ENCODE measurements at regions not wholly inside any gene's neighbourhood (a gene's known extent, or its start where the extent isn't known, plus 50 kb on each side); places are given as distances from the start of the nearest gene placed in this dataset.

DNA sequence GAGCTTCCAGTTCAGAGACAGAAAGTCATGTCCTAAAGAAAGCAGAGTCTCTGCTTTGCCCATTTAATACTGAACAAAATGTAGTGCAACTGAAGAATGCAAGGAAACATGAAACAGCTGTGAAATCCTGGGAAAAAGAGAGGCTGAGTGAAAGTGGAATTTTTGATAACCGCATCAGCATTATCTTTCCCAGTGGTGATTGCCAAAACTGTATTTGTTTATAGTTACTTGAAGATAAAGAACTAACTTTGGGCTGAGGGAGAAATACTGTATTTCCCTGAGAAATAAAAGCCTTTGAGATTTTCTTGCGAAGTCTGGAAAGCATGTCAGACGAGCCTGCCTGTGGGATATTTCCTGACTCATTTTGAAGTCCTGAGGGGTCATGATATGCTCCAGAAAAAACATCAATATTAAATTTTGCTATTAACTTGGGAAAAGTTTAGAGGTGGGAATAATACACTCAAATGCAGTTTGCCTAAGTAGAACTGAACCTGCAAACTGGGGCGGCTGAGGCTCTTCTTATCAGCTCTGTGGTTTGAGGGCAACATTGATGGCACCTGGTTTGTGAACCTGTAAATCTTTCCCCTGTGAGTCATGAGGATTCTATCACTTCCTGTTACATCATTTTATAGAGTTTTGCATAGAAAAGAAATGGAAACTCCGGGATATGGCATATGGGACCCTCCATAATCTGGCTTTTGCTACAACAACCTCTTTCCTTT lies 855.3 kb downstream of the MCTP2 start:
- H2BK120ac ChIP-seq (replicated peaks; ENCODE audit: low read depth, low read length), result no peak overlapping the region
- ChIA-PET CTCF (ENCODE audit: partially characterized antibody) (no interaction called here), POLR2A (ENCODE audit: partially characterized antibody) (no interaction called here)
- no peak overlapping the region for H4K91ac ChIP-seq (replicated peaks; ENCODE audit: insufficient read length, low read length)
- H2AK5ac ChIP-seq (ENCODE audit: low read depth, low read length), result no peak overlapping the region
- DNase-seq (ENCODE audit: low read depth in 1 of 2, low spot score in 2 of 2) (no peak), FAIRE-seq (no peak)
- H3K56ac ChIP-seq (replicated peaks; ENCODE audit: insufficient read length, low read depth, low read length), result no peak overlapping the region
- no peak overlapping the region for H4K8ac ChIP-seq (ENCODE audit: extremely low read depth, insufficient read depth, low read length)
- no peaks in the 10 kb centered on the region for H3K23me2 ChIP-seq (ENCODE audit: low read depth, low read length)
- H3K4me2 ChIP-seq (ENCODE audit: insufficient read depth in 1 of 2, low read depth in 2 of 2, low read length in 2 of 2), result no peak overlapping the region
- H3K27ac ChIP-seq (ENCODE audit: low read depth, low read length), result no peak overlapping the region
- no peaks in the 10 kb centered on the region for H3K27me3 ChIP-seq (replicated peaks in 1 of 4; ENCODE audit: control insufficient read depth in 3 of 4, extremely low read depth in 1 of 4, insufficient read depth in 3 of 4, low read length in 3 of 4)
- H3K9me3 ChIP-seq (ENCODE audit: insufficient read depth in 2 of 2, low read depth in 1 of 2, low read length in 1 of 2), result no peaks in the 10 kb centered on the region
- no peak overlapping the region for H2BK12ac ChIP-seq (ENCODE audit: low read depth, low read length)
- WGBS, 2 experiments (ENCODE audit: extremely low coverage in 1 of 2, insufficient coverage in 1 of 2, insufficient read length in 1 of 2, insufficient replicate concordance in 2 of 2, low coverage in 1 of 2, low lambda C conversion rate in 2 of 2, missing lambda C conversion rate in 1 of 2), result 93% methylated on average over 5 of the region's 5 CpGs; no CpG with 5 or more reads in 1 of the 2 experiments
- no peak overlapping the region for H3K14ac ChIP-seq (ENCODE audit: insufficient read length)
- no peak for TF ChIP-seq CREB1 (IDR thresholded peaks at IDR 0.05)
- H3K79me2 ChIP-seq (ENCODE audit: control insufficient read depth in 1 of 2, insufficient read depth in 2 of 2, low read length in 2 of 2), result no peaks in the 10 kb centered on the region
- no peak overlapping the region for H3K23ac ChIP-seq (ENCODE audit: insufficient read length)
- peaks cover 0 to 3% (median 0%) of the 10 kb centered on the region in 4 experiments; a peak in 3 of 7 replicates for H3K4me1 ChIP-seq (replicated peaks in 1 of 4; ENCODE audit: control insufficient read depth in 3 of 4, insufficient read depth in 4 of 4, low read length in 3 of 4)
- no peak overlapping the region for H2BK20ac ChIP-seq (ENCODE audit: low read length)
- no peak overlapping the region for H3K9ac ChIP-seq (replicated peaks in 1 of 4; ENCODE audit: extremely low read depth in 1 of 4, low read depth in 3 of 4, low read length in 3 of 4)
- H4K5ac ChIP-seq (ENCODE audit: insufficient read length, low read depth, low read length), result no peak overlapping the region
- no peaks in the 10 kb centered on the region for H4K20me1 ChIP-seq (replicated peaks in 1 of 2; ENCODE audit: control insufficient read depth in 1 of 2, insufficient read depth in 2 of 2, low read length in 2 of 2)
- H3K36me3 ChIP-seq (ENCODE audit: control insufficient read depth in 2 of 4, insufficient read depth in 4 of 4, low read length in 3 of 4), result no peaks in the 10 kb centered on the region
- no peak overlapping the region for H3K4me3 ChIP-seq (ENCODE audit: extremely low read depth in 1 of 4, insufficient read depth in 2 of 4, low read depth in 3 of 4, low read length in 4 of 4)
- H3K4ac ChIP-seq (replicated peaks; ENCODE audit: insufficient read length, low read depth, low read length), result no peak overlapping the region
- no peak overlapping the region for H2AFZ ChIP-seq (ENCODE audit: low read length)
- no peak overlapping the region for H2BK5ac ChIP-seq (ENCODE audit: low read depth, low read length)
- no peaks in the 10 kb centered on the region for H3K79me1 ChIP-seq (ENCODE audit: low read depth, low read length)
- no peak overlapping the region for H3K18ac ChIP-seq (ENCODE audit: extremely low read depth, low read length)
- H2BK15ac ChIP-seq (ENCODE audit: low read length), result no peak overlapping the region

Measured in H1 (cell line).